ENCODE measurements at regions not wholly inside any gene's neighbourhood (a gene's known extent, or its start where the extent isn't known, plus 50 kb on each side); places are given as distances from the start of the nearest gene placed in this dataset.

GRCh38 chr11:37560346-37560745 is 962.3 kb upstream of the RAG2 start:
- no peak for DNase-seq

- DNase-seq, result no peak
These were observed 960.7 kb upstream of the RAG2 start for GRCh38 chr11:37558619-37559210.

- no peak for DNase-seq
These were observed 960.0 kb upstream of the RAG2 start for GRCh38 chr11:37557990-37558389.

DNA sequence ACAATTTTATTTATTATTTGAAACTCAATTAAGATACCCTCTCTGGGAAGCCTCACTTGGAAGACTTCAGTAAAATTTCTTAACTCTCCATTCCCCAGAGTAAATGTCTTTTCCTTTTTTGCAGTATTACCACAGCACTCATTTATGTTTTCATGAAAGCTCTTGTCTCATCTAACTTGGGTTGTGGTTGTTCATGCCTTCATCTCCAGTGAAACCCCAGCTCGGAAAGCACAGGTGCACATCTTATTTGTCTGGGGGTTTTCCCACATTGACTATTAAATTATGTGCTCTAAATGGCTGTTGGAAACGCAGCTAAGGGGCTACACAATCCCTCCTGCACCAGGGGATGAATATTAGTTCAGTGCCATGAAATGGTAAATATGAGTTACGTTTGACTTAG is 954.2 kb upstream of the RAG2 start:
- no peak for DNase-seq

- DNase-seq, result no peak
These were observed 946.5 kb upstream of the RAG2 start for GRCh38 chr11:37544491-37544890.

DNA sequence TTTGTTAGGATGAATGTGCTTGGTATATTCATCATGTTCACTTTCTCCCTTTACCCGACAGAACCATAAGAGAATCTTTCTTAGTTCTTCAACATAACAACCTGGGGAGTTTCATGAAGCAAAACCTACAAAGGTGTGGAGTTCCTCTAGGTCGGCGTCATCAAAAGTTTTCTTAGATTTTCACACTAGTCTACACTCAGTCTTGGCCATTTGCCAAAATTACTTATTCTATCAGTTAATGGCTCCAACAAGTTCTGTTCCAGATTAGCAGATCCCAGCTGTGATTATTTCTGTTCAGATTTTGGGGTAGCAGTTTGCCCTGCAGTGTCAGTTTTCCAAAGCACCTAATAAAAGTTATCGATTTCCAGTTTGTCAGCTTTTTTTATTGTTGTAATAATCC is 935.8 kb upstream of the RAG2 start:
- DNase-seq, result no peak

GRCh38 chr11:37533087-37533486 is 935.1 kb upstream of the RAG2 start:
- no peak for DNase-seq

DNA sequence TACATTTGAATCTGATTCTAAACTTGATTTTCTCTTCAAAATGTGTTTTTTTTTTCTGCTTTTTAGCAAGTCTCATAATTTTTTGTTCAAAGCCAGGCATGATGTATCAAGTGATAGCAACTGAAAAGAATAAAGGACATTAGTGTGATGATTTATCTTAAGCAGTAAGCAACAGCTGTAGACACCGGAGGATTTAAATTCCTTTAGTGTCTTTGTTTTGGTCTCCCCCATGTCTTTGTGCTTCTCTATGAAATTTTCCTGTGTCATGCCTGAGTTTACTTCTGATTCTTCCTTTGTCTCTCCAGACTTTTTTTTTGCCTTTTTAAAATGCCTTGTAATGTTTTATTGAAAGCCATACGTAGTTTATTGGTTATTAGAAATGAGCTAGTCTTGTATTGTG is 934.2 kb upstream of the RAG2 start:
- DNase-seq, result no peak

GRCh38 chr11:37527545-37527944 is 929.5 kb upstream of the RAG2 start:
- DNase-seq, result no peak

DNA sequence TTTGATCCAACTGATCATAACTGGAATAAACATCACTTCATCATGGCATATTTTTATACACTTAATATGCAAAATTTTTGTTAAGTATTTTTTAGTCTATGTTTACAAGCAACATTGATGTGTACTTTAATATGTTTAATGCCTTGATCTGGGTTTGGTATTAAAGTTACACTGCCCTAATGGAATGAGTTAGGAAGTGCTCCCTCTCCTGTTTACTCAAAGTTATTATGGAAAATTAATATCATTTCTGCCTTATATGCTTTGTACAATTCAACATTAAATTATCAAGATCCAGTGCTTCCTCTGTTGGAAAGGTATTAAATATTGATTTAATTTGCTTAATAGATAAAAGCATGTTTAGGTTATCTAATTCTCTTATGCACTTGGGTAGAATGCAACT is 927.3 kb upstream of the RAG2 start:
- no peak for DNase-seq

GRCh38 chr11:37519781-37520180 is 921.7 kb upstream of the RAG2 start:
- DNase-seq, result no peak

- no peak for DNase-seq
These were observed 914.2 kb upstream of the RAG2 start for GRCh38 chr11:37512156-37512780.

- DNase-seq, result no peak
These were observed 913.4 kb upstream of the RAG2 start for GRCh38 chr11:37511425-37511933.

DNA sequence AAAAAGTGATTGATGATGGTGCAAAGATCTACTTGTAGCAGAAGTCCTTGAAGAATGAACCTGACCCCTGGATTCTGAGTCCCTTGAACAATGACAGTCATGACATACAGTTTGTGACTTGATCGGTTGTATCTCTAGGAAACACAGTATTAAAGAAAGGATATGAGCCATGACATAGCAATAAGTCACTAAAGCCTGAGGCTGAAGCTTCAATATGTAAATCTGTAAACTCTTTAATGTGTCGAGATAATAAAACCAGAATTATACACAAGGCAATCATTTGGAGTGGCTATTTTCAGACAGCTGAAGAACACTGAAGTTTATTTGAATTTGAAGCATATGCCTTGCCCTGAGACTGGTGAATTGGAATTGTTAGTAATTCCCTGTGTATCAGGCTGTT is 911.5 kb upstream of the RAG2 start:
- no peak for DNase-seq

DNA sequence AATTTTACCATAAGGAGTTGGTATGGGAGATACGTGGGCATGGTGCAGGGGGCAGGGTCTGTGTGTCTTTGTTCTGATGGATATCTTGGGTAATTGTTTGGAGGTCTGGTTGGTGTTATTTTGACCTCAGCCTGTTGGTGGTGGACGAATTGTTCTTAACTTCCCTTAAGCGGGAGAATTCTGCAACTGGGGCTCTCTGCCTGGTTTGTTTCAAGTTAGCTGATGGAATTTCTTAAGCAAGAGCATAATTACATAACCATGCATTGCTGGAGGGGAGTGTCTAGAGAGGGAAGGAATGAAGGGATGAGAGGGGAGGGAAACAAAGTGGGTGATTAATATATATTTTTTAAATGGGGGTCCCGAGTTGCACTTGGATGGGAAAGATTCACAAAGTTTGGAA is 908.5 kb upstream of the RAG2 start:
- no peak for DNase-seq

GRCh38 chr11:37505406-37505805 is 907.4 kb upstream of the RAG2 start:
- DNase-seq, result no peak

GRCh38 chr11:37504921-37505320 is 906.9 kb upstream of the RAG2 start:
- no peak for DNase-seq

GRCh38 chr11:37504060-37504611 is 906.1 kb upstream of the RAG2 start:
- no peak for DNase-seq

GRCh38 chr11:37503411-37504059 is 905.5 kb upstream of the RAG2 start:
- no peak for DNase-seq

- no peak for DNase-seq
These were observed 904.2 kb upstream of the RAG2 start for GRCh38 chr11:37502202-37502601.

DNA sequence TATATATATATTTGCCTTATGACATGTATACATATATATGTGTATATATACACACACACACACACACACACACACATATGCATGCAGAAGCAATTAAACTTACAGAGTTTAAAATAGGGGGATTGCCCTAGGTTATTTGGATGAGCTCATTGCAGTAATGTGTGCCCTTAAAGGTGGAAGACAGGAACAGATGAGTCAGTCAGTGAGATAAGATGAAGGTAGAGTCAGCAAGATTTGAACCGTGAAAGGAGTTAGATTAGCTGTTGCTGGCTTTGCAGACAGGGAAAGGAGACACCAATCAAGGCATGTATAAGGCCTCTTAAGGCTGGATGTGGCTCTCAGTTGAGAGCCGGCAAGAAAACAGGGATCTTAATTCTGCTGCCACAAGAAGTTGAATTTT is 902.4 kb upstream of the RAG2 start:
- no peak for DNase-seq

DNA sequence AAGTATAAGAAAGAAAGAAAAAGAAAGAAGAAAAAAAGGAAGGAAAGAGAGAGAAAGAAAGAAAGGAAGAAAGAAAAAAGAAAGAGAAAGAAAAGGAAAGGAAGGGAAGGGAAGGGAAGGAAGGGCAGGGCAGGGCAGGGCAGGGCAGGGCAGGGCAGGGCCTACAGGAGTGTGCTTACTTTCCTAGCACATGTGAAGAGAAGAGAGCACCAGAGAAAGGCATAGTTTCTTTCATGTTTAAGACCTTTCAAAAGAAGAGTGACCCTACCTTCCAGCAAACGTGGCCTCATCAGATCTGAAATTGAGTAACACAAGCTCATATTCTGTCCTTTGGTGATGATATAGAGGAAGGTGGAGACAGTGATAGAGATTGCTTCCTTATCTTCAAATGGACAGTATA is 899.3 kb upstream of the RAG2 start:
- DNase-seq, result no peak

DNA sequence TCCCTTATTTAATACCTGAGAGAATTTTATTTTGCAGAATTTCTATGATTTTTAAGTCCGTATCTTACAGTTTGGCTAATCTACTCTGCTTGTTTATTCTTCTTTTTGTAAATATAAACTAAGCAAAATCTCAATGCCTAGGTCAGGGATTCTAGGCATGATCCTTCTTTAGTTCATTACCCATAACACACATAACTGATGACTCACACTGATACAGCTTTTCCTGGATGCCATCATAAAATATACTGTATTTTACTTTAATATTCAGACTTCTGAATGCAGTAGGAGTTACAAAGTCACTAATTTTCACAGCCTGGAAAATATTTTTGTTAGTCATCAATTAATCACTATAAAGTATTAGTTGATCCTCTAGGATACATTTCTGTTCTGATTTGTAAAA is 898.2 kb upstream of the RAG2 start:
- no peak for DNase-seq

GRCh38 chr11:37484298-37484697 is 886.3 kb upstream of the RAG2 start:
- no peak for DNase-seq
